GM10248 (cell line): ENCODE measurements at regions not wholly inside any gene's neighbourhood (a gene's known extent, or its start where the extent isn't known, plus 50 kb on each side); places are given as distances from the start of the nearest gene placed in this dataset.

Experiments used
- CTCF ChIA-PET: fragments of 300-600 bp; sonication (Branson Sonifier 250); formaldehyde crosslinking; extraction: SDS; loops from one replicate; lab custom pipeline; 2021; ENCODE audit warnings: antibody characterized with exemption; lab: Yijun Ruan, JAX
- POLR2A ChIA-PET: fragments of 350-650 bp; sonication (Branson Sonifier 250); formaldehyde crosslinking; extraction: SDS; loops from one replicate; lab custom pipeline; 2020; ENCODE audit warnings: antibody characterized with exemption; lab: Yijun Ruan, JAX
- DNase-seq: peaks from one replicate; pipeline ENCODE4 v3.0.0; 2012; ENCODE audit errors: extremely low spot score
- TF ChIP-seq, protein P1 (sequence below): IDR thresholded peaks from 2 replicates; pipeline ENCODE4 v1.5.1; 2012; ENCODE audit warnings: mild to moderate bottlenecking, low read depth; ENCODE audit errors: extremely low read depth, missing control alignments, control extremely low read depth

DNA sequence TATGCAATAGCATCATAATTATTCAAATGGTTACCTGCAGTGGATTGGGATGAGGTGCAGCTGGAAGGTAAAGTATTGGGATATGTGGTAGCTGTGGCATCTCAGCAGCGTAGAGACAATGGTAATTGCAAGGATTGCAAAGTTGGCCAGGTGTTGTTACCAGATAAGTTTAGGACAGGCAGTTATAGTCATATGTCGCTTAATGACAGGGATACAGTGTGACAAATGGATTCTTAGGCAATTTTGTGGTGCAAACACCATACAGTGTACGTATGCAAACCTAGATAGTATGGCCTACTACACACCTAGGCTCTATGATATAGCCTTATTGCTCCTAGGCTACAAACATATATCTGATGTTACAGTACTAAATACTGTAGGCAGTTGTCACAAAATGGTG is 163.5 kb upstream of the LYZL2 start:
- CTCF ChIA-PET, result interaction anchor here (2.5 kb wide), 1 partner anchor 9 kb away, joined by 16 read pairs; no protein-coding TSS in a partner anchor
- TF ChIP-seq, protein P1, sequence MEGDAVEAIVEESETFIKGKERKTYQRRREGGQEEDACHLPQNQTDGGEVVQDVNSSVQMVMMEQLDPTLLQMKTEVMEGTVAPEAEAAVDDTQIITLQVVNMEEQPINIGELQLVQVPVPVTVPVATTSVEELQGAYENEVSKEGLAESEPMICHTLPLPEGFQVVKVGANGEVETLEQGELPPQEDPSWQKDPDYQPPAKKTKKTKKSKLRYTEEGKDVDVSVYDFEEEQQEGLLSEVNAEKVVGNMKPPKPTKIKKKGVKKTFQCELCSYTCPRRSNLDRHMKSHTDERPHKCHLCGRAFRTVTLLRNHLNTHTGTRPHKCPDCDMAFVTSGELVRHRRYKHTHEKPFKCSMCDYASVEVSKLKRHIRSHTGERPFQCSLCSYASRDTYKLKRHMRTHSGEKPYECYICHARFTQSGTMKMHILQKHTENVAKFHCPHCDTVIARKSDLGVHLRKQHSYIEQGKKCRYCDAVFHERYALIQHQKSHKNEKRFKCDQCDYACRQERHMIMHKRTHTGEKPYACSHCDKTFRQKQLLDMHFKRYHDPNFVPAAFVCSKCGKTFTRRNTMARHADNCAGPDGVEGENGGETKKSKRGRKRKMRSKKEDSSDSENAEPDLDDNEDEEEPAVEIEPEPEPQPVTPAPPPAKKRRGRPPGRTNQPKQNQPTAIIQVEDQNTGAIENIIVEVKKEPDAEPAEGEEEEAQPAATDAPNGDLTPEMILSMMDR, result no peak
- POLR2A ChIA-PET, result no interaction called here
- no peak for DNase-seq

GRCh38 chr10:30792025-30792424 is 162.5 kb upstream of the LYZL2 start:
- TF ChIP-seq, protein P1, result no peak
- CTCF ChIA-PET, result no interaction called here
- no peak for DNase-seq
- POLR2A ChIA-PET, result no interaction called here

DNA sequence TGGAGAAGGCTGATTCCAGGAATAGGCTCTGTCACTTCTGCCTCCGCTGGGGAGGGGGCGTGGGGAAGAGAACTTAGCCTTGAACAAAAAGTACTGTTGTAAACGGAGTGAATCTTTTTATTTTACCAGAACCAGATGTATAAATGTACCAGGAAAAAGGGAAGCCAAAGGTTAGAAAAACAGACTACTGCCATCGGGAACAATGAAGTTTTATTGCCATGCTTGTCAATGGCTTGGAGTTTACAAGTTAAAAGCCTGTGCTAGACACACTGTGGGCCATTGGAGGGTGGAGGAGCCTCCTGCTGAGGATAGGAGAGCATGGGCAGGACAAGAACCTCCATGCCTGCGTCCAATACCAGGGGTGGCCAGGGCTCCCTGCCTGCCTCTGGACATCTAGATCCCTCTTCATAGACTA is 161.7 kb upstream of the LYZL2 start:
- CTCF ChIA-PET, result no interaction called here
- TF ChIP-seq, protein P1, result no peak
- DNase-seq, result no peak
- POLR2A ChIA-PET, result no interaction called here

DNA sequence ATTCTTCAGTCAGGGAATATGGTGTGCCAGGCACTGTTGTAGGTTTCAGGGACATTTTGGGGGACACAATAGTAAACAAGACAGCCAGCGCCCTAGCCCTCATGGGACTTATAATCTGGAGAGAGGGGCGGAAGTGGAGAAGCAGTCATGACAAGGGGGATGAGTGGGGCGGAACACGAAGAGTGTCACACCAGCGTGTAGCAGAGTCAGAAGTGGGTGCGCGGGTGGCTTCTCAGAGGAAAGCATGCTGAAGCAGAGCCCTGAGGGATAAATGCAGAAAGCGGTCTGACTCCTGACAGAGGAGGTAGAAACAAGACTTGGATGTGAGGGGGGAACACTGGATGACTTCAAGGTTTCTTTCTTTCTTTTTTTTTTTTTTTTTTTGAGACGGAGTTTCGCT is 160.3 kb upstream of the LYZL2 start:
- ChIA-PET CTCF (no interaction called here), POLR2A (no interaction called here)
- TF ChIP-seq, protein P1, result no peak
- DNase-seq, result no peak

DNA sequence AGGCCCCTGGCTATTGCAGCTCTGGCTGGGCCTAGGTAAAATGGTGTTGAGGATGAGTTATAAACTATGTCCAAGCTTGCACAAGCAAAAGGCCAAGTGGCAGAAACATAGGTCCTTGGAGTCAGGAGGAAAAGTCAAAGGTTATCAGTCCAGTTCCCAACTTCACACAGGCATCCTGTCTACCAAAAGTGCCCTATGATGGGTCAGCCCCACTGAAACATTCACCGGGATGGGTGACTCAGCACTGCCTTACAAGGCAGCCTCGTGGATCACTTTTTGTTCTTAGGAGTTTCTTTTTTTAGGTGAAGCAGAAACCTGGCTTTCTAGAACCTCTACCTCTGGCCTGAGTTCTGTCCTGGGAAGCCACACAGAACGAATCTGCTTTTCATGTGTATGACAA is 158.8 kb upstream of the LYZL2 start:
- POLR2A ChIA-PET, result no interaction called here
- DNase-seq, result no peak
- CTCF ChIA-PET, result interaction anchor here (1.8 kb wide), 1 partner anchor 1020 kb away, joined by 4 read pairs; no protein-coding TSS in a partner anchor
- TF ChIP-seq, protein P1, result no peak

DNA sequence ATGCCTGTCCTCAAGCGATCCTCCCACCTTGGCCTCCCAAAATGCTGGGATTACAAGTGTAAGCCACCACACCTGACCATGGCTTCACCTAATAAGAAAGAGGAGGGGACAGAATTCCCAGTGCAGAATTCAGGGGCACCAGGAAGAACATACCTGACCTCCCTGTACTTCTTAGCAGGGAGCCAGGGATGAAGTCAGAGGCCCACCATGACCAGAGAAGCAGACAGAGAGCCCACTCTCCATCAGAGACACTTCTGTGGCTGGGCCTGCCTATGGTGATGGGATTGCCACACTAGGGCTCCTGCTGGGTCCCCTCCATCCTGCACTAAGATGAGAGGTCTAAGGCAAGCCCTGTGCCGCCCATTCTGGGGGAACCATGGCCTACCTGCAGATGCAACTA is 157.4 kb upstream of the LYZL2 start:
- ChIA-PET POLR2A (no interaction called here), CTCF (interaction anchor here (1.0 to 1.8 kb wide), 3 partner anchors 35 to 248 kb away, joined by 3 to 6 read pairs (median 4); no protein-coding TSS in a partner anchor)
- TF ChIP-seq, protein P1, result no peak
- no peak for DNase-seq
